Effector memory CD4-positive, alpha-beta T cell (primary cell): ENCODE measurements at regions not wholly inside any gene's neighbourhood (a gene's known extent, or its start where the extent isn't known, plus 50 kb on each side); places are given as distances from the start of the nearest gene placed in this dataset.

ENCODE experiments used
- DNase-seq, 3 donors: peaks; one replicate each; pipeline ENCODE4 v3.0.0-alpha.2; 2020
- H3K27ac ChIP-seq: 2 replicates; pipeline ENCODE4 v1.7.0; 2013; ENCODE audit warnings: mild to moderate bottlenecking, low read length, moderate library complexity; ENCODE audit not compliant: insufficient read depth, poor library complexity, severe bottlenecking
- H3K27me3 ChIP-seq: replicated peaks from 2 replicates; pipeline ENCODE4 v1.7.0; 2013; ENCODE audit warnings: mild to moderate bottlenecking, low read length; ENCODE audit not compliant: insufficient read depth, control insufficient read depth, poor library complexity, severe bottlenecking
- H3K36me3 ChIP-seq: 2 replicates; pipeline ENCODE4 v1.7.0; 2013; ENCODE audit warnings: mild to moderate bottlenecking, low read length, moderate library complexity; ENCODE audit not compliant: control insufficient read depth, insufficient read depth
- H3K4me1 ChIP-seq: 2 replicates; pipeline ENCODE4 v1.7.0; 2013; ENCODE audit warnings: low read length, mild to moderate bottlenecking; ENCODE audit not compliant: control insufficient read depth, insufficient read depth, poor library complexity, severe bottlenecking
- H3K4me3 ChIP-seq: 2 replicates; pipeline ENCODE4 v1.7.0; 2013; ENCODE audit warnings: low read length, low read depth, mild to moderate bottlenecking; ENCODE audit not compliant: insufficient read depth, poor library complexity, severe bottlenecking
- H3K9me3 ChIP-seq: 2 replicates; pipeline ENCODE4 v1.7.0; 2013; ENCODE audit warnings: mild to moderate bottlenecking, low read length, moderate library complexity; ENCODE audit not compliant: control insufficient read depth

- no peaks in the 10 kb centered on the region for H3K4me1 ChIP-seq
- H3K9me3 ChIP-seq, result no peaks in the 10 kb centered on the region
- H3K36me3 ChIP-seq, result no peaks in the 10 kb centered on the region
- DNase-seq, result no peak
- no peak overlapping the region for H3K27ac ChIP-seq
- no peak overlapping the region for H3K4me3 ChIP-seq
- no peaks in the 10 kb centered on the region for H3K27me3 ChIP-seq
Measured at GRCh38 chr11:70712471-70712870, 314.1 kb downstream of the CTTN start.

DNA sequence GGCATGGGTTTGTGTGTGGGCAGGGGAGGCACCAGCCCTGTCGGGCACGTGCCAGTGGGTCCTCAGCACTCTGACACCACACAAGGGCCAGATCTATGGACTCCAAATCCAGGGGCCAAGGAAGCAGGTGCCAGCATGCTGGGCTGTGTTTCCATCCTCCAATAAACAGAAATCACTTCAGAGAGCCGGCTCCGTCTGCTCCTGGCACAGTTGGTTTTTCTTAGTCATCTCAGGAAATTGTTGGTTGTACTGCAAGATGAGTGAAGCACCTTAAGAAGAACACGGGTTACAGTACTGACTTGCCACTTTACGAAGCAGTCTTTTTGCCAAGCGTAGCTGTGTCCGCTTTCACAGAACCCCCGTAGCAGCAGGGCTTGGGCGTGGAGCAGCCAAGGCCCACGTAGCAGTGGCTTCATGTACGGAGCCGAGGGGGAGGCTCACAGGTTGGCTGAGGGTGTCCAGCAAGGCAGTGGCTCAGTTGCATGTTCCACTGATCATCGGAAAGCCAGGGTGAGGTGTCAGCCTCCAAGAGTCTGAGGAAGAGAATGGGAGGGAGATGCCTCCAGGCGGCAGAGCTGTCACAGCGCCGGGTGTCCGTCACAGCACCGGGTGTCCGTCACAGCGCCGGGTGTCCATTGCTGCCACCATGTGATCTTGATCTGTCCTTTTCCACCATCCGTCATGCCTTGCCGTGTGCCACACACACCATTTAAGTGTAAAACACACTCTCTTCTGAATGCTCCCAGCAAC lies 314.9 kb downstream of the CTTN start:
- H3K9me3 ChIP-seq, result no peaks in the 10 kb centered on the region
- DNase-seq, result no peak
- H3K27me3 ChIP-seq, result no peaks in the 10 kb centered on the region
- no peaks in the 10 kb centered on the region for H3K36me3 ChIP-seq
- H3K4me3 ChIP-seq, result no peak overlapping the region
- H3K27ac ChIP-seq, result no peak overlapping the region
- H3K4me1 ChIP-seq, result no peaks in the 10 kb centered on the region

DNA sequence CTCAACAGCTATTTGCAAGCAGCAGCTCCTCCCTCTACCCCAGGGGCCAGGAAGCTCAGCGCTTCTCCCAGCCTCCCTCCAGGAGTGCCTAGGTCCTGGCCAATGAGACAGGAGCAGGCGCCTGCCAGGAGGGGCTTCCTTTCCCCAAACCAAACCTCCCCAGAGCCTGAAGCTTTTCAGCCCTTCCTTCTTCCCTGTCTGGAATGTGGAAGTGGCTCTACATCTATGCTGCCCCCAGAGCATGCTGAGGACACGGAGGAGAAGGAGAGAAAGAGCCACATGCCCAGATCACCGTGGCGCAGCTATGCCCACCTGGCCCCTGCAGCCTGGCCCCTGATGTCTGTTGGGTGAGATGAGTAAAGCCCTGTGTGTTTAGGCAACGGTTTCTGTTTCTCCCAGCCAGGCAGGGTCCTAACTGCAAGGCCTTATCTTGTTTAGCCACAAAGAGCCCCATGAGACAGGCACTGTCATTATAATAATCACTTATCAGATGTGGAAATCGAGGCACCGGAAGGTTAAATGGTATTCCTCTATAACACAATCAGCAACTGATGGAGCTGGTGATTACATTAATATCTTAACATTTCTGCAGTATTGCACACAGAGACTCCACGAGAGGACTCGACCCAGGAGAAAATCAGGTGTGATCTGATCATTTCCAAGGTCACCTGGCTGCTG lies 315.8 kb downstream of the CTTN start:
- no peaks in the 10 kb centered on the region for H3K27me3 ChIP-seq
- H3K4me3 ChIP-seq, result no peak overlapping the region
- no peaks in the 10 kb centered on the region for H3K9me3 ChIP-seq
- no peak for DNase-seq
- no peak overlapping the region for H3K27ac ChIP-seq
- no peaks in the 10 kb centered on the region for H3K36me3 ChIP-seq
- H3K4me1 ChIP-seq, result no peaks in the 10 kb centered on the region

GRCh38 chr11:70715166-70715951 lies 317.0 kb downstream of the CTTN start:
- Histone ChIP-seq H3K27me3 (no peaks in the 10 kb centered on the region), H3K4me1 (no peaks in the 10 kb centered on the region)

DNA sequence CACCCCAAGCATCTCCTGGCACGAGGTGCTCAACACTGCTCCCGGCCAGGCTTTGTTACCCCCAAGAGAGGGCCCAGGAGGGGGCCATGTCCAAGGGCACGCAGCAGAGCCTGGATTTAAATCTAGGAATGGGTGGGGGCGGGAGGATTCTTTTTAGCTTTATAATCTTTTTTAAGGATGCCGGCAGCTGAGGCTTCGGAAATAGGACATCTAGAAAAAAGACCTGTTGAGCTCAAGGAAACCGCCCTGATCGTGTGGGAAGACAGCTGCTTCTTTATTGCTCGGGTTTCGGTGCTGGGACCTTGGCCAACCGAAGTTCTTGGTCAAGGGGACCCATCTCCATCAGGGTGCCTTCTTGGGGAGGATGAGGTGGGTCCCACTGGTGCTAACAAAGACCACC lies 317.9 kb downstream of the CTTN start:
- Histone ChIP-seq H3K27me3 (no peaks in the 10 kb centered on the region), H3K9me3 (no peaks in the 10 kb centered on the region), H3K4me1 (no peaks in the 10 kb centered on the region), H3K27ac (no peak overlapping the region), H3K4me3 (no peak overlapping the region), H3K36me3 (no peaks in the 10 kb centered on the region)
- DNase-seq, result no peak

More at GRCh38 chr11:70715166-70715951, 317.0 kb downstream of the CTTN start:
- Histone ChIP-seq H3K9me3 (no peaks in the 10 kb centered on the region), H3K36me3 (no peaks in the 10 kb centered on the region), H3K27ac (no peak overlapping the region), H3K4me3 (no peak overlapping the region)
- DNase-seq, result no peak

DNA sequence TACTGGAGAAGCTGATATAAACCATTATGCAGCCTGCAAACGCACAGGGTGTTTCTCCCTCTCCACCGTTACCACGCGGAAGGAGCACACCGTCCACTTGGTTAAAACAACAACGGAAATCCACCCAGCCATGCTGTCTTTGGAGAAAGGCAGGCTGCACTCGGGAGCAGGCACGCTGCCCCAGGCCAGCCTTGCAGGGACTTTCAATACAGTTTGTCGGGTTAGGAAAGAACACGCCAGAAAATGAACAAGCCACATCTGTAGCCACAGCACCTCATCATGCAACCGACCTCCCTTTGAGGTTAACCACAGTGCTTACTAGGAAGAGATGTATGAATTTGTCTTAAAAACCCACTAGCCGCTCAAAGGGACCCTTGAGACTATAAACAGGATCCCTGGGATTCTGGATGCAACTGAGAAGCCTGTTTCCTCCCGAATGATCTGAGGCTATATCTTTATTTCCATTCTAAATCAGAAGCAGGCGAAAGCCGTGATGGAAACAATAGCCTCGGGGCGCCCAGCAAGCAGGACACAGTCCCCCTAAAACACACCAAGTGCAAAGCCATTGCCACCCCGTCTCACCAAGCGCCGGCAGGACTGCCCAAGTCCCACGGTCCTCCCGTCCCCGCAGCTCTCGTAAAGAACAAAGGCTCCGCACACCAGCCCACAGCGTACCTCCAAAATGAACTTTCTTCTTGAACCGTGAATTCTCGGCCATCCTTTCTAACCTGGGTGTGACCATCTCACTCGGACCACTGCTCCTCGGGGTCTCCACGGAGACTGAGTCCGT lies 318.9 kb downstream of the CTTN start:
- Histone ChIP-seq H3K27ac (no peak overlapping the region), H3K27me3 (no peaks in the 10 kb centered on the region), H3K4me3 (no peak overlapping the region), H3K4me1 (no peaks in the 10 kb centered on the region), H3K9me3 (no peaks in the 10 kb centered on the region), H3K36me3 (no peaks in the 10 kb centered on the region)
- DNase-seq, result no peak

DNA sequence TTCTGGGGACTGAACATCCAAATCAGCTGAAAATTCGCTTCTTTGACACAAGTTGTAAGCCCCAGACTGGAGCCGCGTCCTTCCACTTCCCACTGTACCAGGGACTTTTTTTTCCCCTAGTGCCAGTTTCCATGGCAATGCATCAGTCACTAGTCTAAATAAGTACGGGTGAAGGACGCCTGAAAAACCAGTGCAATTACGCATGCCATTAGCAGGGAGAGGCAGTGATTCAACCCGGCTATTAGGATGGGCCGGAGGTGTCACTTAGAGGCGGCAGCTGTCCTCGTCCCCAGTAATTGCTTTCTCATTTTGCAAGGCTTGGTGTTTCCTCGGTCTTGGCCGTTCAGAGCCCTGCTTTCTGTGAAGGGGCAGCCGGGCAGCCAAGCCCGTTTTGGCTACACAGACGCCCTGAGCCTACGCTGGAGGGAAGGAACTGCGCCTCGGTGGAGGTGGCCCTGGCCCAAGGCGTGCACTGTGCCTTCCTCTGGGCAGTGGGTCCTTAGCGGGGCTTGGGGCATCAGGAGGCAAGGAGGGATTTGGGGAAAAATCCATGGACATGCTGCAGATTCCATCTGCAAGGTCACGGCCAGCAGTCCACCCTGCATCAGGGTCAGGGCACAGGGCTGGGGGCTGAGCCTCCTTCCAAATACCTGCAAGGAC lies 319.7 kb downstream of the CTTN start:
- H3K27me3 ChIP-seq, result no peaks in the 10 kb centered on the region
- no peaks in the 10 kb centered on the region for H3K9me3 ChIP-seq
- no peak overlapping the region for H3K27ac ChIP-seq
- no peaks in the 10 kb centered on the region for H3K4me1 ChIP-seq
- H3K4me3 ChIP-seq, result no peak overlapping the region
- DNase-seq, result no peak
- H3K36me3 ChIP-seq, result no peaks in the 10 kb centered on the region

DNA sequence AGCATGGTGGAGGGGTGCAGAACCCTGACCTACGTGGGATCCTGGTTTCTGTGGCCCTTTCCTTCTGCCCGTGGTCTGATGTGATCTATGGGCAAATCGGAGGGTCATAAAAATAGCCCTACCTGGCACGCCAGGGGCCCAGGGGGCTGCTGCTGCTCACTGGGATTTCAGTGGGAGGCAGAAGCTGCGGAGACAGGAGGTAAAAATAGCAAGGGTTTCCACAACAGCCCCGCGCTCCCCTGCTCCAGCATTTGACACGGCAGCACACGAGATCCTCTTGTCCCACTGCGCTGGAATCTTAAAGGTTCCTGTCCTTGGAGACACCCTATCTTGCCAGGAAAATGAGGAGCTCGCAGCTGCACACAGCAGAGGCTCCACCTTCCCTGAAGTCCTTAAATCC lies 321.2 kb downstream of the CTTN start:
- DNase-seq, result no peak
- Histone ChIP-seq H3K27ac (no peak overlapping the region), H3K36me3 (no peaks in the 10 kb centered on the region)

DNA sequence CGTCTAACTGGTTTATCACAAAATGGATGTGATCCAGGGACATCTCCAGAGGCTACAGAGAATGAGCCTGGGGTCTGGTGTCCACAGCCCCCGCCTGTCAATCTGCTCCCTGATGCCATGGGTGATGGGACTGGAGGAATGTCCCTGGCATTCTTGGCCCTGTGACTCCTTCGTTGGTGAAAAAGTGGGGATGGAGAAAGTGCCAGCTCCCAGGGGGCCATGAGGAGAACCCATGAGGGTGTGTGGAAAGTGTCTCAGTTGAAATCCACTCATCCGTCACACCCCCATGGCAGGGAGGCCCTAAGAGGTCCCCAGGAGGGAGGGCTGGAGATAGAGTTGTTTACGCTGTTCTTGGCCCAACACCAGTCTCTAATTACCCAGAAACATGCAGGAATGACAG lies 322.0 kb downstream of the CTTN start:
- no peak for DNase-seq
- Histone ChIP-seq H3K4me3 (no peak overlapping the region), H3K9me3 (no peaks in the 10 kb centered on the region), H3K36me3 (no peaks in the 10 kb centered on the region), H3K4me1 (no peaks in the 10 kb centered on the region), H3K27ac (no peak overlapping the region), H3K27me3 (no peaks in the 10 kb centered on the region)

More for the DNA sequence above, 321.2 kb downstream of the CTTN start:
- Histone ChIP-seq H3K9me3 (no peaks in the 10 kb centered on the region), H3K4me3 (no peak overlapping the region), H3K4me1 (no peaks in the 10 kb centered on the region), H3K27me3 (no peaks in the 10 kb centered on the region)
